Astrocyte (in vitro differentiated cells and primary cell): ENCODE measurements at regions not wholly inside any gene's neighbourhood (a gene's known extent, or its start where the extent isn't known, plus 50 kb on each side); places are given as distances from the start of the nearest gene placed in this dataset.

Source experiments
- DNase-seq: peaks from one replicate; pipeline ENCODE4 v3.0.0-alpha.2; 2010; ENCODE audit warnings: low read depth
- FAIRE-seq: peaks from 2 replicates; lab custom pipeline; 2011; peaks lifted over from hg19 to GRCh38; lab: Jason Lieb, UNC
- H2AFZ ChIP-seq: 2 replicates; pipeline ENCODE4 v1.6.0; 2012; ENCODE audit warnings: low read depth, low read length, inconsistent platforms
- H3K27ac ChIP-seq: 2 replicates; pipeline ENCODE4 v1.5.1; 2011; ENCODE audit warnings: low read depth, low read length, inconsistent platforms
- H3K27me3 ChIP-seq: 2 replicates; pipeline ENCODE4 v1.6.0; 2011; ENCODE audit warnings: low read length, inconsistent platforms; ENCODE audit not compliant: insufficient read depth
- H3K36me3 ChIP-seq: 2 replicates; pipeline ENCODE4 v1.5.1; 2011; ENCODE audit warnings: low read length, inconsistent platforms; ENCODE audit not compliant: insufficient read depth
- H3K4me1 ChIP-seq: 2 replicates; pipeline ENCODE4 v1.5.1; 2011; ENCODE audit warnings: low read length, inconsistent platforms; ENCODE audit not compliant: insufficient read depth
- H3K4me2 ChIP-seq: 2 replicates; pipeline ENCODE4 v1.6.0; 2012; ENCODE audit warnings: low read length, inconsistent platforms
- H3K4me3 ChIP-seq: 2 replicates; pipeline ENCODE4 v1.5.1; 2011; ENCODE audit warnings: low read depth, mild to moderate bottlenecking, low read length, inconsistent platforms; ENCODE audit not compliant: insufficient read depth
- H3K79me2 ChIP-seq: 2 replicates; pipeline ENCODE4 v1.6.0; 2012; ENCODE audit warnings: mild to moderate bottlenecking, low read length, inconsistent platforms; ENCODE audit not compliant: insufficient read depth
- H3K9ac ChIP-seq: 2 replicates; pipeline ENCODE4 v1.6.0; 2012; ENCODE audit warnings: mild to moderate bottlenecking, low read length, inconsistent platforms
- H3K9me3 ChIP-seq: 2 replicates; pipeline ENCODE4 v1.5.1; 2012; ENCODE audit warnings: low read depth, mild to moderate bottlenecking, low read length, inconsistent platforms; ENCODE audit not compliant: insufficient read depth
- H4K20me1 ChIP-seq: 2 replicates; pipeline ENCODE4 v1.6.0; 2012; ENCODE audit warnings: low read length, inconsistent platforms; ENCODE audit not compliant: insufficient read depth
- H3K27ac Mint-ChIP-seq: one replicate; pipeline ENCODE4 v1.8.0; 2021; ENCODE audit warnings: mild to moderate bottlenecking, mixed read lengths; ENCODE audit not compliant: unreplicated experiment
- H3K27me3 Mint-ChIP-seq: one replicate; pipeline ENCODE4 v1.8.0; 2021; ENCODE audit warnings: low read depth, mixed read lengths; ENCODE audit not compliant: unreplicated experiment
- H3K36me3 Mint-ChIP-seq: one replicate; pipeline ENCODE4 v1.8.0; 2021; ENCODE audit warnings: low read depth, mixed read lengths; ENCODE audit not compliant: unreplicated experiment
- H3K4me1 Mint-ChIP-seq: one replicate; pipeline ENCODE4 v1.8.0; 2021; ENCODE audit warnings: low read depth, mixed read lengths; ENCODE audit not compliant: unreplicated experiment
- H3K4me3 Mint-ChIP-seq: one replicate; pipeline ENCODE4 v1.8.0; 2021; ENCODE audit warnings: mild to moderate bottlenecking, moderate library complexity, mixed read lengths; ENCODE audit not compliant: unreplicated experiment
- H3K9me3 Mint-ChIP-seq: one replicate; pipeline ENCODE4 v1.8.0; 2021; ENCODE audit warnings: mild to moderate bottlenecking, mixed read lengths; ENCODE audit not compliant: unreplicated experiment
- EZH2 ChIP-seq: IDR thresholded peaks from 2 replicates; pipeline ENCODE4 v1.6.1; 2012; ENCODE audit warnings: mild to moderate bottlenecking, low read length, inconsistent platforms; ENCODE audit not compliant: insufficient read depth
- TF ChIP-seq, protein P1 (sequence below): IDR thresholded peaks from 2 replicates; pipeline ENCODE4 v1.5.1; 2011; ENCODE audit warnings: low read depth, mild to moderate bottlenecking, inconsistent platforms, low read length, moderate library complexity; ENCODE audit not compliant: insufficient read depth

DNA sequence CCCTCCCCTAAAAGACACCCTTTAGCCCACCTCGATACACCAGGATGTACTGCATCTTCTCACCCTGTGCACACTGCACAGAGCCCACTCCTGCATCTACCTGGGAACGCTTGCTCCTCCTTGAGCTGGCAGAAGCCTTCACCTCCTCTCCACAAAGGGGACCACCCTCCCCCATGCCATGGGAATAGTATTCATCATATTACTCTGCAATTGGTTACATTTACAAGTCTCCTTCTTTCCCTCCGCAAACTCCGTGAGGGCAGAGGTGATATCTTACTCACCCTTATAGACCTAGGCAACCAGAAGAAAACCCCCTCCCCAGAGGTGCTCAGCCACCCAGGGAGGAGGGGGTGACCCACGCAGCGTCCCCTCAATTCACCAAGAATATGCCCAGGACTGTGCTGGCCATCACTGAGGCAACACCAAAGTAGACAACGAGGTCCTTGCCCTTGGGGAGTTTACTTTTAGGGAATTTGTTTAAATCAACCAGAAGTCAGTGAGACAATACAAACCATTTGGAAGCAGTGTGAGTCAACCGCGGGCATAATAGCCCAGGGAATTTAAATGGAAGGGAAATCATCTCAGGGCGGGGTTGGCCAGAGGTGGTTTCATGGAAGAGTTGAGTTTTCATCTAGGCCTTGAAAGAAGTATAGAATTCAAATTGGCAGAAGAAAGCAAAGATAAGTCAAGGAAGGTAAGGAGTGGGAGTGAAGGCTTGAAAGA lies 214.5 kb downstream of the BARX2 start:
- peaks cover 22% of the 10 kb centered on the region for H3K27me3 Mint-ChIP-seq
- H3K9ac ChIP-seq: no peak overlapping the region
- no peaks in the 10 kb centered on the region for H3K36me3 Mint-ChIP-seq
- no peaks in the 10 kb centered on the region for H3K9me3 ChIP-seq
- no peak overlapping the region for H3K4me3 Mint-ChIP-seq
- H3K4me3 ChIP-seq: no peak overlapping the region
- DNase-seq: no peak
- no peak overlapping the region for H3K27ac Mint-ChIP-seq
- H3K4me2 ChIP-seq: no peak overlapping the region
- H3K79me2 ChIP-seq: no peaks in the 10 kb centered on the region
- H3K4me1 Mint-ChIP-seq: no peaks in the 10 kb centered on the region
- H3K9me3 Mint-ChIP-seq: peaks cover 2% of the 10 kb centered on the region
- H3K4me1 ChIP-seq: no peaks in the 10 kb centered on the region
- H3K27me3 ChIP-seq: peaks cover 4% of the 10 kb centered on the region
- H2AFZ ChIP-seq: no peak overlapping the region
- H4K20me1 ChIP-seq: no peaks in the 10 kb centered on the region
- FAIRE-seq: no peak
- no peak for TF ChIP-seq EZH2
- TF ChIP-seq, protein P1, sequence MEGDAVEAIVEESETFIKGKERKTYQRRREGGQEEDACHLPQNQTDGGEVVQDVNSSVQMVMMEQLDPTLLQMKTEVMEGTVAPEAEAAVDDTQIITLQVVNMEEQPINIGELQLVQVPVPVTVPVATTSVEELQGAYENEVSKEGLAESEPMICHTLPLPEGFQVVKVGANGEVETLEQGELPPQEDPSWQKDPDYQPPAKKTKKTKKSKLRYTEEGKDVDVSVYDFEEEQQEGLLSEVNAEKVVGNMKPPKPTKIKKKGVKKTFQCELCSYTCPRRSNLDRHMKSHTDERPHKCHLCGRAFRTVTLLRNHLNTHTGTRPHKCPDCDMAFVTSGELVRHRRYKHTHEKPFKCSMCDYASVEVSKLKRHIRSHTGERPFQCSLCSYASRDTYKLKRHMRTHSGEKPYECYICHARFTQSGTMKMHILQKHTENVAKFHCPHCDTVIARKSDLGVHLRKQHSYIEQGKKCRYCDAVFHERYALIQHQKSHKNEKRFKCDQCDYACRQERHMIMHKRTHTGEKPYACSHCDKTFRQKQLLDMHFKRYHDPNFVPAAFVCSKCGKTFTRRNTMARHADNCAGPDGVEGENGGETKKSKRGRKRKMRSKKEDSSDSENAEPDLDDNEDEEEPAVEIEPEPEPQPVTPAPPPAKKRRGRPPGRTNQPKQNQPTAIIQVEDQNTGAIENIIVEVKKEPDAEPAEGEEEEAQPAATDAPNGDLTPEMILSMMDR: no peak
- no peak overlapping the region for H3K27ac ChIP-seq
- no peaks in the 10 kb centered on the region for H3K36me3 ChIP-seq

DNA sequence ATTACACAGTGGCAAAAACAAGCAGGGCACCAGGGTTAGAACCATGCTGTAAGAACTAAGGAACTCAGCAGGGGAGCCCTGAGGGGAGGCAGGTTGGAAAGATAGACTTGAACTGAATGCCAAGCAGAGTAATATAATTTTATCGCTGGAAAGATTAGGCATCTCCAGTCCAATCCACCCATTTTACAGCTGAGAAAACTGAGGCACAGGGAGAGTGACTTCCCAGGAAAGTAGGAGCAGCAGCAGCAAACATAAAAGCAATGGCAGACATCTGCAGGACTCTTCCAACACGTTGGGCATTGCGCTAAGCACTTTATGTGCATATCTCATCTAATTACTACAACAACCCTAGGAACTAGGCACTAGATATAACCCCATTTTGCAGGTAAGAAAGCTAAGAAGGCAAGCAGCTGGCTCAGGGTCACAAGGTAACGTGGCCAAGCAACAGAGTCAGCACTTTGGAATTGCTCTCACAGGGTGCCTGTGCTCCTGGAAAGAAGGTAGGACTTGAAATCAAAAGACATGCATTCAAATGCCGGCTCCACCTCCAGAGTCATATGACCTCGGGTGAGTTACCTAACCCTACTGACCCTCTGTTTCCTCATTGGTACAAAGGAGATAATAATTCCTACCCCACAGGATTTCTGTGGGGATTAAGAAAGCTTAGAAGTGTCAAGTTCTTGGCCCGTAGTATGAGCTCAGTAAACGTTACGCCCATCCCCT lies 215.3 kb downstream of the BARX2 start:
- Histone ChIP-seq H4K20me1 (no peaks in the 10 kb centered on the region), H3K27me3 (peaks cover 4% of the 10 kb centered on the region), H3K9ac (no peak overlapping the region), H3K79me2 (no peaks in the 10 kb centered on the region), H3K4me3 (no peak overlapping the region), H3K9me3 (no peaks in the 10 kb centered on the region), H3K27ac (no peak overlapping the region), H3K4me2 (no peak overlapping the region), H3K36me3 (no peaks in the 10 kb centered on the region), H3K4me1 (no peaks in the 10 kb centered on the region), H2AFZ (no peak overlapping the region)
- DNase-seq: no peak
- H3K4me3 Mint-ChIP-seq: no peak overlapping the region
- peaks cover 22% of the 10 kb centered on the region for H3K27me3 Mint-ChIP-seq
- no peak overlapping the region for H3K27ac Mint-ChIP-seq
- H3K4me1 Mint-ChIP-seq: no peaks in the 10 kb centered on the region
- TF ChIP-seq EZH2: no peak
- TF ChIP-seq, protein P1: no peak
- FAIRE-seq: no peak
- H3K36me3 Mint-ChIP-seq: no peaks in the 10 kb centered on the region
- peaks cover 2% of the 10 kb centered on the region for H3K9me3 Mint-ChIP-seq

DNA sequence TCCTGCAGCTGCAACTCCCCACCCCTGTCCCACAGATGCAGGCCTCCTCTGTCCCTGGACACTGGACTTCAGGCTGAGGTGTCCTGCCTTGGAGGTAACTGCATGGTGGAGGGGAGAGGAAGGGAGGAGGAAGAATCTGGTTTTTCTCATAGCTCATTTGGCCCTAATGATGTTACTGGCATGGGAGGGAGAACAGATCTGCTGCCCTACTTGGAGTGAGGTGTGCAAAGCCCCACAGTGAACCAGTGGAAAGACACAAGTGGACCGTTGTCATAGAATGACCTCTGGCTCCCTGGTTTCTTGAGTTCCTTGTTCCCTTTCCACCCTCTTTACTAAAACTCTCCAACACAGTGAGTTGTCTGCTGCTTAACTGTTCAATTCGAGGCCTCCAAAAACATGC lies 215.9 kb downstream of the BARX2 start:
- no peaks in the 10 kb centered on the region for H3K79me2 ChIP-seq
- Mint-ChIP-seq H3K9me3 (peaks cover 6% of the 10 kb centered on the region), H3K4me3 (no peak overlapping the region), H3K27ac (no peak overlapping the region), H3K27me3 (peaks cover 22% of the 10 kb centered on the region), H3K4me1 (no peaks in the 10 kb centered on the region), H3K36me3 (no peaks in the 10 kb centered on the region)
- H3K27ac ChIP-seq: no peak overlapping the region
- H3K36me3 ChIP-seq: no peaks in the 10 kb centered on the region
- H2AFZ ChIP-seq: no peak overlapping the region
- H3K4me2 ChIP-seq: no peak overlapping the region
- DNase-seq (no peak), FAIRE-seq (no peak)
- TF ChIP-seq, protein P1: no peak
- TF ChIP-seq EZH2: no peak
- H3K9me3 ChIP-seq: no peaks in the 10 kb centered on the region
- H3K4me1 ChIP-seq: no peaks in the 10 kb centered on the region
- no peaks in the 10 kb centered on the region for H4K20me1 ChIP-seq
- no peak overlapping the region for H3K4me3 ChIP-seq
- H3K9ac ChIP-seq: no peak overlapping the region
- H3K27me3 ChIP-seq: peaks cover 4% of the 10 kb centered on the region
